Lower leg skin (tissue), 4 donors: ENCODE measurements at regions not wholly inside any gene's neighbourhood (a gene's known extent, or its start where the extent isn't known, plus 50 kb on each side); places are given as distances from the start of the nearest gene placed in this dataset.

ENCODE experiments used
- DNase-seq, 2 donors: peaks; one replicate each; pipeline ENCODE4 v3.0.0-alpha.2; 2019; ENCODE audit warnings: low spot score in 2 of 2
- H3K4me3 ChIP-seq: fragments of 200-600 bp; sonication (generic); 2 replicates; pipeline ENCODE4 v1.5.1; 2017; ENCODE audit warnings: mild to moderate bottlenecking, low read depth; ENCODE audit not compliant: poor library complexity, severe bottlenecking
- CTCF ChIP-seq, 3 donors: fragments of 450-650 bp; IDR thresholded peaks; one replicate each; pipeline ENCODE4 v1.5.1; 2016; ENCODE audit warnings: antibody characterized with exemption in 3 of 3, mild to moderate bottlenecking in 3 of 3, moderate library complexity in 2 of 3
- POLR2A ChIP-seq, 2 donors: fragments of 450-650 bp; IDR thresholded peaks; one replicate each; pipeline ENCODE4 v1.6.1; 2016 to 2017; ENCODE audit warnings: antibody characterized with exemption in 2 of 2, mild to moderate bottlenecking in 1 of 2, moderate library complexity in 1 of 2
- WGBS, 2 donors: methylation state at CpG; one replicate each; pipeline ENCODE4 v1.1.5; 2018; 5-methylcytosine and 5-hydroxymethylcytosine counted together
- intact Hi-C: fragments of 100-400 bp; cut with DNase I; formaldehyde crosslinking; loops from one replicate; pipeline ENCODE4 v1.15.0; 2023; ENCODE audit warnings: low total_unique reads

GRCh38 chr13:43983373-43983772 lies 103.7 kb downstream of the LACC1 start:
- TF ChIP-seq POLR2A (IDR thresholded peaks at IDR 0.05) (no peak), CTCF (IDR thresholded peaks at IDR 0.05) (no peak)
- DNase-seq: no peak
- WGBS, 2 donors: 59 to 66% methylated on average over 7 of the region's 7 CpGs
- intact Hi-C loops: no loop called here
- H3K4me3 ChIP-seq: no peak overlapping the region

GRCh38 chr13:43984292-43984691 lies 104.6 kb downstream of the LACC1 start:
- DNase-seq: no peak
- H3K4me3 ChIP-seq: no peak overlapping the region
- TF ChIP-seq POLR2A (IDR thresholded peaks at IDR 0.05) (no peak), CTCF (IDR thresholded peaks at IDR 0.05) (no peak)
- 91 to 92% methylated on average over 2 of the region's 2 CpGs for WGBS, 2 donors
- intact Hi-C loops: no loop called here

- intact Hi-C loops: loop anchor here (5.0 kb wide), 1 partner anchor 1313 kb away; no protein-coding TSS in a partner anchor
- 81 to 87% methylated on average over 5 of the region's 5 CpGs for WGBS, 2 donors
- H3K4me3 ChIP-seq: no peak overlapping the region
- DNase-seq: no peak
- TF ChIP-seq POLR2A (IDR thresholded peaks at IDR 0.05) (no peak), CTCF (IDR thresholded peaks at IDR 0.05) (no peak)
These were observed 105.8 kb downstream of the LACC1 start for GRCh38 chr13:43985422-43986072.

GRCh38 chr13:43986421-43986981 lies 106.8 kb downstream of the LACC1 start:
- DNase-seq: no peak
- intact Hi-C loops: loop anchor here (5.0 kb wide), 1 partner anchor 1314 kb away; no protein-coding TSS in a partner anchor
- no peak overlapping the region for H3K4me3 ChIP-seq
- TF ChIP-seq CTCF (IDR thresholded peaks at IDR 0.05) (no peak), POLR2A (IDR thresholded peaks at IDR 0.05) (no peak)
- WGBS, 2 donors: 77 to 86% methylated on average over 3 of the region's 3 CpGs

- intact Hi-C loops: loop anchor here (5.0 kb wide), 1 partner anchor 1316 kb away; no protein-coding TSS in a partner anchor
- H3K4me3 ChIP-seq: no peak overlapping the region
- WGBS, 2 donors: 23 to 34% methylated on average over 1 of the region's 1 CpG
- DNase-seq: no peak
- no peak for TF ChIP-seq CTCF (IDR thresholded peaks at IDR 0.05)
- TF ChIP-seq POLR2A (IDR thresholded peaks at IDR 0.05): no peak
These were observed 108.6 kb downstream of the LACC1 start for GRCh38 chr13:43988302-43988701.
